HCEC 1CT (cell line): ENCODE measurements at regions not wholly inside any gene's neighbourhood (a gene's known extent, or its start where the extent isn't known, plus 50 kb on each side); places are given as distances from the start of the nearest gene placed in this dataset.
A peak's percentile ranks its signal among the peaks of the same experiment; 100 is the strongest.
"Not testable (repeated sequence)": the region's sequence is repeated elsewhere in the genome, so short reads cannot be mapped to it uniquely, and the experiment has no call there.

Experiments used
- DNase-seq: peaks from one replicate; pipeline ENCODE4 v3.0.0-alpha.2; 2017

DNA sequence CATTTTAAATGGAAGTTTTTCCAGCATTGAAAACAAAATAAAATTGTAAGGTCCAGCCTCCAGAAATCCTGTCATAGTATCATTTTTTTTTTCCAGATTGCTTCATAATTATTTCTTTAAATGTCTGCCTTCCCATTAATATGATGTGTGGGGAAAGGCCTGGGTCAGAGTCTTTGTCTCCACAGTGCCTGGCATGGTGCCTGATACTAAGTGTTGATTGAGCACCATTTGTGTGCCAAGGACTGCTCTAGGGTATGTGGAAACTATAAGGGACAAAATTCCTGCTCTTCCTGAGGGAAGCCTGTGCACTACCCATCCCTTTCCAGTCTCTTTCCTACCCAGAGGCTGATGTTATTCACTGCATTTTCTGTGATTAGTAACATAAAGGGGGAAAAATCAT, 53.1 kb upstream of the BEND4 start:
- DNase-seq, result no peak

DNA sequence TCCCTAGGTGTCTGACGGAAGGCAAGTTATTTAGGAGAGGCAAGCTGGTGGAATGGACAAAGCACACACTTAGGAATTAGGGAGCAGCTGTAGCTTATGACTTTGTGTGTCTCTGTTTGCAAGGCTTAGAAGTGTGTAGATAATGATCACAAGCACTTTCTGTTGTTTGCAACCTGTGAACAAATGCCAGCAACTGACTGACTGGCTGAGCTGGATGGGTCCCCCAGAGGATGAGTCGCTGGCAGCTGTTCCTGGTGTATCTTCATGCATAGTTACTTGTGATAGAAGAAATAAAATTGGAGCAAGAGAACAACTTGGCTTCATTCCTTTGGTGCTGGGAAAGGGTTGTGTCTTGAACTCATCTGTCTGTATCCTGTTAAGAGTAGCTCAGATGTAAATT, 64.2 kb upstream of the BEND4 start:
- no peak for DNase-seq

DNA sequence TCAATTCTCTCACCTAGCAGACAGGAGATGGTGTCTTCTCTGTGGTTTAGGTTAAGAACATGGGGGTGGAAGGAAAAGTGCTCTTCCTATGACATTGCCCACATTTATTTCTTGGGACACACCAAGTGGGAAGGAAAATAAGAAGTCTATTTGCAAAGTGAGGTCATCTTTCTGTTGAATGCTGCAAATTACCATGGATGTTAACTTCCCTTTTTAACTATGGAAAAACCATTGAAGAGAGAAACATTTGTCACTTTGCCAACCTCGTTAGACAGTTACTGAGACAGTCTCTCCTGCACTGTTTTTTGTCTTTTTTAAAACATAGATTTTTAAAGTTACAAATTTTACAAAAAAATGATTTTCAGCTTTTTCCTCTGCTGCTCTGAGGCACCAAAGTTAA, 72.8 kb upstream of the BEND4 start:
- DNase-seq, result no peak

DNA sequence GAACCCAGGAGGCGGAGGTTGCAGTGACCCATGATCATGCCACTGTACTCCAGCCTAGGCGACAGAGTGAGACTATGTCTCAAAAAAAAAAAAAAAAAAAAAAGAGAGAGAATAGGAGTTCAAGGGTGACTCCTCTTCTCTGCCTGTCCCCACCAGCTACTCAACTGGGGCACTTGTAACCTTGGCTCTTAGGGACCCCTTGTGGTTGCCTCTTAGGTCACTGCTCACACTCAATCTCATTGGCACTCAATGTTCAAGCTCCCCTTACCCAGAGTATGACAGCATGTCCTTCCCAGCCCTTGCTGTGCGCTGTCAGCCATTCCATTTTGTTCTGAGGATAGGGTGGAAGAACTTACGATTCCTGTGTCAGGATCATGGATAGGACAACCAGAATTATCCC, 82.4 kb upstream of the BEND4 start:
- no peak for DNase-seq

DNA sequence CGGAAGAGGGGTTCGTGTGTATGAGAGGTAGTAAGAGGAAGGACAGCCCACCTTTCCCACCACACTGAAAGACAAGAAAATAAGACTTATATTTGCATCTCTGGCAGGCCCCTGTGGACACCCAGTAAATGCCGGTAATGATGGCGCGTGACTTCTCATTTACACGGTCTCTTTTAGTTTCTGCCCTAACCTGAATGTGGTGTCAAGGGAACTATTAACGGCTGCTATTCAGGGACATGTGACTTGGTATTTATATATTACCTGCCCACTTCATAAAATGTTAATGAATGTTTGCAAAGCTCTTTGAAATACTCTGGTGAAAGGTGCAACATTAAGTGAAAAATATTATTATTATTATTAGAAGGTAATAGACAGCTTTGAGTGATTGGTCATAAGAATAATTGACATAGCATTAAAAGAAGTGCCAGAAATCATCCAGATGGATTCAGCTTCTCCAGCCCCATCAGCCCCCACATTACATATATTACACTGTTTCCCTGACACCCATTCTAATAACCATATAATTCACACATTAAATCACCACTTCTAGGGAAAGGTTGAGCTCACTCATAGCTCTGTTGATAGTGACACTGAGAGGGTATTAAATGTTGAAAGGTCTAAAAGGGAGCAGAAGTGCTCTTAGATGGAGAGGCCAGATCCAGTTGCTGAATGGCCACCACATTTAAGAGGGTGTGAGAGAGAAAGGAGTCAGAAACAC, 83.0 kb upstream of the BEND4 start:
- DNase-seq, result no peak

DNA sequence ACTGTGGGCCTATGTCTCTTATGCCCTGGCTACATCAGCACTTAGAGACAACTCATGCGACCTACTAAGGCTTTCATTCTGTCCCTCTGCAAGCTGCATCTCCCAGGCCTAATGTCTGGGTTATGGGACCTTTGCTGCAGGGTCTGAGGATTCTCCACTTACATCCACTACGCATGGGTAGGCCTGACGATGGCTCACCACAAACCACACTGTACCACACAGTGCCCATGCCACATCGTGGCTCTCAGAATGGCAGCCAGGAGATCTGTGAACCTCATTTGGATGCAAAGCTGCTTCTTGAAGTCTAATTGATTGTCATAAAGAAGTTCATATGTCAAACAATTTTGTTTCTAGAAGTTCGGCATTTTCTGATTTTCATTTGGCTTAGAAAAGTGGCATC, 84.6 kb upstream of the BEND4 start:
- no peak for DNase-seq

DNA sequence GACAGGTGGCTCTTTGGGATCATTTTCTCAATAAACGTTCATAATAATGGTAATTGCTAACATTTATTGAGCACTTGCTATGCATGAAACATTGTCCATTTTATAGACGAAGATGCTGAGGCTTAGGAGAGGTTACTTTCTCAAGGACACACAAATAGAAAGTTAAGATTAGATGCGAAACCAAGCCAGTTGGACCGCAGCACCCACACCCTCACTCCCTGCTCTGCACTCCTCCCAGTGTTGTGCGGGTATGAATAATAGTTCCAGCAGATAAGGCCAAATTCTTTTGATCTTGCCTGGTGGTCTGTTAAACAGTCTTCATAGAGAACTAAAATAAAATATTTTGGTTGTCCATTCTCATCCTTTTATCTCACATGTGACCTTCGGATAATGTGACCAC, 85.0 kb upstream of the BEND4 start:
- DNase-seq, result no peak

DNA sequence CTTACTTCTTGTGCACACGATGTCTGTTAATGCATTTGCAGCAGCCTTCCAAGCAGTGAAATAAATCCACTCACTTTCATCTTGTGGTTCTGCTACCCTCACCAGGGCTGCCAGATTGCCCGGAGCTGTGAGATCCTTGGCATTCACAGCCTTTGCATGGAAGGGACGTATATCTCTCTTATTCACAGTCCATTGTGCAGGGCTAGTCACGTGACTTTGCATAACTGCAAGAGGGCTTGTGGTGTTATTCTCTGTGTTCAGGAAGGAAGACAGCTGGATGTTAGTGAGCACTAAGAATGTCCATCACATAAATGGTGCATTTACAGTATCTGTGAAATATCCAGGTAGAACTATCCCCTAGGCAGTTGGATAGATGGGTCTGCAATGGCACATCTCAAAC, 96.5 kb upstream of the BEND4 start:
- no peak for DNase-seq

DNA sequence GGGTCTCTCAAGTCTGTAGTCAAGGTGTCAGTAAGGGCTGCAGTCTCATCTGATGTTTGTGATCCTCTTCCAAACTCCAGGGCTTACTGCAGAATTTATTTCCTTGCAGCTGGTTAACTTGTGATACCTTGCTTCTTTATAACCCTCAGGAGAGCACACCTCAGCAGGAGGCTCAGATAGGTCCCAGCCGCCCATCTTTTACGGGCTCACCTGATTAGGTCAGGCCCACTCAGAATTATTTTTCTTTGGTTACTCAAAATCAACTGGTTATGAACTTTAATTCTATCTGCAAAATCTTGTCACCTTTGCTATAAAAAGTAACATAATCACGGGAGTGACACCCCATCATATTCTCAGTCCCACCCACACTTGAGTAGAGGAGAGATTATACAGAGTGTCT, 99.9 kb upstream of the BEND4 start:
- no peak for DNase-seq

DNA sequence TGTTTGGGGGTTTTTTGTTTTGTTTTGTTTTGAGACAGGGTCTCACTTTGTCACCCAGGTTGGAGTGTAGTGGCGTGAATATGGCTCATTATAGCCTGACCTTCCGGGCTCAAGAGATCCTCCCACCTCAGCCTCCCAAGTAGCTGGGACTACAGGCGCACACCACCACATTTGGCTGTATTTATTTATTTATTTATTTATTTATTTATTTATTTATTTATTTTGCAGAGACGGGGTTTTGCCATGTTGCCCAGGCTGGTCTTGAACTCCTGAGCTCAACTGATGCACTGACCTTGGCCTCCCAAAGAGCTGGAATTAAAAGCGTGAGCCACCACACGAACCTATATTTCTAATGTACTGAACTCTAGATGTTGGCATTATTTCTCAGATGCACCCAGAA, 105.2 kb upstream of the BEND4 start:
- DNase-seq, result not testable (repeated sequence)

DNA sequence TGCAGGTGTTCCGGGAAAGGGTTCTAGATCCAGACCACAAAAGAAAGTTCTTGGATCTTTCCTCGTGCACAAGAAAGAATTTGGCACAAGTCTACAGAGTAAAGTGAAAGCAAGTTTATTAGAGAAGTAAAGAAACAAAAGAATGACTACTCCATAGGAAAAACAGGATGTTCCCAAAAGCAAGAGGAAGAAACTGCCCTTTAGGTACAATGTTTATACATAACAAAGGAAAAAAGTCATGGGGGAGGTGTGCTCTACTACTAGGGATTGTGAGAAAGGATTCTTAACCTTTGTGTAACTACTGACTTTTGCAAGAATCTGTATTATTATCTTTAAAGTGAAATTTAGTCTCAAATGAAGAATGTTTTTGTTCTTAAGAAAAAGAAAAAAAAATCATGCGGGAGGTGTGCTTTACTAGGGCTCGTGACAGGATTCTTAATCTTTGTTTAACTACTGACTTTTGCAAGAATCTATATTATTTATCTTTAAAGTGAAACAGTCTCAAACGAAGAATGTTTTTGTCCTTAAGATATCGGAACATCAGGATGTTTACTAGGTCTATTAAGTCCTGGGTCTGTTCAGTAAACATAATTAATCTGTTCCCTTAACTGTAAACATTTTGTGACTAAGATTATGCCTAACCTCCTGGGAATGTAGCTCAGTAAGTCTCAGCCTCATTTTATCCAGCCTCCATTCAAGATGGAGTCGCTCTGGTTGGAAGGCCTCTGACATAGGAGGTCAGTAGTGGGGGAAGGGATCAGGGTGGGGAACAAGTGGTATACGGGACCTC, 110.4 kb upstream of the BEND4 start:
- no peak for DNase-seq

DNA sequence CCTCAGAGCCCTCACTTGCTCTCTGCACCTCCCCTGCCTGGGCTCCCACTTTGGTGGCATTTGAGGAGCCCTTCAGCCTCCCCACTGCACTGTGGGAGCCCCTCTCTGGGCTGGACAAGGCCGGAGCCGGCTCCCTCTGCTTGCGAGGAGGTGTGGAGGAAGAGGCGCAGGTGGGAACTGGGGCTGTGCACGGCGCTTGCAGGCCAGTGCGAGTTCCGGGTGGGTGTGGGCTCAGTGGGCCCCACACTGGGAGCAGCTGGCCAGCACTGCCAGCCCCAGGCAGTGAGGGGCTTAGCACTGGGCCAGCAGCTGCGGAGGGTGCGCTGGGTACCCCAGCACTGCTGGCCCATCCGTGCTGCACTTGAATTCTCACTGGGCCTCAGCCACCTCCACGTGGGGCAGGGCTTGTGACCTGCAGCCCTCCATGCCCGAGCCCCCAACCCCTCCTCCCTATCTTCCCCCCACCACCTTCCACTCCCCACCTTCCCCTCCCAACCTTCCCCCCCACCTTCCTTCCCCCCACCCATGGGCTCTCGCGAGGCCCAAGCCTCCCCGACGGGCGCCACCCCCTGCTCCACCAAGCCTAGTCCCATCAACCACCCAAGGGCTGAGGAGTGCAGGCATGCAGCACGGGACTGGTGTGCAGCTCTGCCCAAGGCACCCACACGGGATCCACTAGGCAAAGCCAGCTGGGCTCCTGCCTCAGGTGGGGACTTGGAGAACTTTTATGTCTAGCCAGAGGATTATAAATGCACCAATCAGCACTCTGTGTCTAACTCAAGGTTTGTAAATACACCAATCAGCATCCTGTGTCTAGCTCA, 113.5 kb upstream of the BEND4 start:
- DNase-seq, result no peak

DNA sequence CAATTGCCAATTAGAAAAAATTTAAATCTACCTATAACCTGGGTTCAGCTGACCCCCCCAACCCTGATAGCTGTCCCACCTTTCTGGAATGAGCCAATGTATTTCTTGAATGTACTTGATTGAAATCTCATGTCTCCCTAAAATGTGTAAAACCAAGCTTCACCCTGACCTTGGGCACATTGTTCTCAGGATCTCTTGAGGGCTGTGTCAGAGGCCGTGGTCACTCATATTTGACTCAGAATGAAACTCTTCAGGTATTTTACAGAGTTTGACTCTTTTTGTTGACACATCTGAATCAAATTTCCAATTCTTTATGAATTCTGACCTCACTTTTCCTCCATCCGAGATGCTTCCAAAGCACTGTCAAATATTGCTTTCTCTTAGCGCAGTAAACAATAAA, 115.3 kb upstream of the BEND4 start:
- DNase-seq, result no peak

DNA sequence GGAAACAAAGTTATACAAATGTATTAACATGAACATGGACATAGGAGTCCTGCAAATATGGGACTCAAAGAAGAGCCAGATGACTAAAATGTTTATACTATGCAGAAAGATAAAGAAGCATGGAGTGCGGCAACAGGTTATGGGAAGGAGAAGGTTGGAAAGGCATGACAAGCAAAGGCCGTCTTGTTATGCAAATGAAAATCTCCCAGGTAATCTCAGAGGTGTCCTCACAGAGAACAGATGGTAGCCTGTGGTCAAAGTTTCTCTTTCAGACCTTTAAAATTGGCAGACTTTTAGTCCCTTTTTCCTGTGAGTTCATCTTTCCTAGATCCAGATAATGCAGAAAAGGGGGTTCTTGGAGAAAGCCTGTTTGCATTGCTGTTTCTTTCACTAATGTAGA, 116.4 kb upstream of the BEND4 start:
- no peak for DNase-seq

DNA sequence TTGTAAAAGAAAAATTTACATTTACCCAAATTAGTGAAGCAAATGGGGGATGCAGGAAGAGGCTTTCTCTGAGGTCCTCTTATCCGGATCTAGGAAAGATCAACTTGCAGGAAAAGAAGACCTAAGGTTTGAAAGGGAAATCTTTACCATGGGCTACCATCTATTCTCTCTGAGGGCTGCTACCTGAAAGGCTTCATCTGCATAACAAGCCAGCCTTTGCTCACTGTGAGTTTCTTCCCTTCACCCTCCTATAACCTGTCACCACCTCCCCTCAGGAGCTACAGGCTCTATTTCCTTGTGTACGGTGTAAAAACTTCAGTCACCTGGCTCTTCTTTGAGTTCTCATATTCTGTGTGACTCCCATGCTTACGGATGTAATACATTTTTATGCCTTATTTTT, 118.6 kb upstream of the BEND4 start:
- no peak for DNase-seq

DNA sequence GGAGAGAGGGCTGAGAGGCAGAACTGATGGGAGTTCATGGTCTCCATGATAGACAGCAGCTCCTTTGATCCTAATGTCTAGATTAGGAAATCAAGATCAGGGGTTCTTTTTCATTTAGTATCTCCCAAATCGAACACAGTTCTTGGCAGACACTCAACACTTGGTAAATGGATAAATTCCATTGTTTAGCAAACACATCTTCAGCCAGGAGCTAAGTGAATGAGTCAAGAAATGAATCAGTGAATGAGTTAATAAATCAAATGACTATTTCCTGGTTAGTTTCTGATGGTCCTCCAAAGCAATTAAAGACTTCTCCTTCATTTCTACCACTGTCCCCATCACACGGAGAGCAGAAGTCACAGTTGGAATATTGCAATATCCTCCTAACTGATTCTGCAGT, 120.0 kb upstream of the SHISA3 start:
- DNase-seq, result no peak

DNA sequence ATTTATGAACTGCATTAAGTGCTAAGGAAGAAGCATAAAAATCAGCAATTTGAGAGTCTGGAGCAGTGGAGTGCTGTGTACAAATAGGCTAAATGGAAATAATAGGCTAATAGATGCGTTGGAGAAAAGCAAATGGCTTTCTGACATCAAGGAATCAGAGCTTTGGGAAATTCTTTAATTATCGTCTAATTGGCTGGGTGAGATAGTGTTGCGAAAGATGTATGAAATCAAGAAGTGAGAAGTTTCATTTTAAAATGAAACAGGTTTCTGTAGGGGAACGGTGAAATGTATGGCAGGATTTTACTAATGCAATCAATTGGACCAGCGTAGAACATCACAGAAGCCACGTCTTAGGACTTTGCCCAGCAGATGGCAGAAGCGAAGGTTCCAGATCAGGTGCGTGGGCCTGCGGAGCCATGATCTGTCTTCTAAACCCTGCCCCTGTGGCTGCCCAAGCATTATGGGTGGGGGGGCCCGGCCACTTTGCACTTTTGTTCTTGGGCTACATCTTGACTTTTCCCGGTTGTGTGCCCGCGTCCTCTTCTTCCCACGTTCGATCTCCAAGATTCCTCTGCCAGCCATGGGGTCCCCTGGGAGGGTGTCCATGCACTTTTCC, 118.5 kb upstream of the SHISA3 start:
- DNase-seq, result no peak

DNA sequence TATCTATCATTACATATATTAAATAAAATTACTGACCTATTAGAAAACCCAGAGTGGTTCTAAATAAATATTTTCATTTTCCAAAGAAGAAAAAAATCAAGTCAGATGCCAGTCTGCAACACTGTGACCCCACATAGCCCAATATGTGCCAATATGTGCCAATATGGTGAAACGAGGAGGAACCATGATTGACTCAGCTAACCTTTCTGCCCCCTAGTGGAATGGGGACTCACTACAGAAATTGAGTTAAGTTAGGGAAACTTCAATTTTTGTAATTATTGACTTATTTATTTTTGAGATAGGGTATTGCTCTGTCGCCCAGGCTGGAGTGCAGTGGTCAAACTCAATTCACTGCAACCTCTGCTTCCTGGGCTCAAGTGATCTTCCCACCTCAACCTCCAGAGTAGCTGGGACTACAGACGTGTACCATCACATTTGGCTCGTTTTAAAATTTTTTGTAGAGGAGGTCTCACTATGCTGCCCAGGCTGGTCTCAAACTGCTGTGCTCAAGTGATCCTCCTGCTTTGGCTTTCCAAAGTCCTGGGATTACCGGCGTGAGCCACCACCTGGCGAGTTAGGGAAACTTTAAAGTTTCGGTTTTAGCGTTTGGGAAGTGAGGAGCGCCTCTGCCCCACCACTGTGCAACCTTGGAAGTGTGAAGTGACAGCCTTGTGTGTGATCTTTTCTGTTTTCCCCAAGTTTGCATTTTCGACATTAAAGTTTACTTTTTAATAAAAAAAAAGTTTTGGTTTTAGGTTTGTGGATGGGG, 116.8 kb upstream of the SHISA3 start:
- DNase-seq, result peak; percentile 3

DNA sequence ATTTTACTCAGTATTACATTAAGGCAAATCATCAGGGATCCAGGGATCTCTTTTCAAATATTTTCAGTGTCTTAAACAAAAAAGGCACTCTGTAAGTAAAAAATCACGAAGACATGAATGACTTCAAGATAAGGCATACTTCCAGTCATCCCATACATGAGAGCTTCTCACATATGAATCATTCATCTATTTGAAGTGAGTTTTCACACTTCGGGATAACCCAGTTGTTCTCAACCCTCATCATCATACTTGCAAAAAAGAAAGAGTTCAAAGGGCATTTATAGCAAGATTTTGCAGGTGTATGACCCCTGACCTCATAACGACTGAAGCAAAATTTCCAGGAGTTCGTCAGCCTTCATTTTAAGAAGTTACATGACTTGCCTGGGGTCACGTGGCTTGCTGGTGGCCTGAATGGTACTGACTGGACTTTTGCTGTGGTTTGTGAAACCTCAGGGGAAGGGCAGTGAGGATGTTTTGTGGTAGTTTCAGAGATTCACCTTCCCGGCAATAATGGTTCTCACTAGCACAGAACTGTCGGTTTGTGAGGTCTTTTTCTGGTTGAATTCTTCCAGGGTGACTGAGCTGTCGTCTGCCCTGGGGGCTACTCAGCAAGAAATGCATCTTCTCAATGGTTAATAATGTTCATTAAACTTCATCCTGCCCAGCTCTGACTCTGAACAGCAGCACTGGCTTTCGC, 115.8 kb upstream of the SHISA3 start:
- DNase-seq, result no peak

DNA sequence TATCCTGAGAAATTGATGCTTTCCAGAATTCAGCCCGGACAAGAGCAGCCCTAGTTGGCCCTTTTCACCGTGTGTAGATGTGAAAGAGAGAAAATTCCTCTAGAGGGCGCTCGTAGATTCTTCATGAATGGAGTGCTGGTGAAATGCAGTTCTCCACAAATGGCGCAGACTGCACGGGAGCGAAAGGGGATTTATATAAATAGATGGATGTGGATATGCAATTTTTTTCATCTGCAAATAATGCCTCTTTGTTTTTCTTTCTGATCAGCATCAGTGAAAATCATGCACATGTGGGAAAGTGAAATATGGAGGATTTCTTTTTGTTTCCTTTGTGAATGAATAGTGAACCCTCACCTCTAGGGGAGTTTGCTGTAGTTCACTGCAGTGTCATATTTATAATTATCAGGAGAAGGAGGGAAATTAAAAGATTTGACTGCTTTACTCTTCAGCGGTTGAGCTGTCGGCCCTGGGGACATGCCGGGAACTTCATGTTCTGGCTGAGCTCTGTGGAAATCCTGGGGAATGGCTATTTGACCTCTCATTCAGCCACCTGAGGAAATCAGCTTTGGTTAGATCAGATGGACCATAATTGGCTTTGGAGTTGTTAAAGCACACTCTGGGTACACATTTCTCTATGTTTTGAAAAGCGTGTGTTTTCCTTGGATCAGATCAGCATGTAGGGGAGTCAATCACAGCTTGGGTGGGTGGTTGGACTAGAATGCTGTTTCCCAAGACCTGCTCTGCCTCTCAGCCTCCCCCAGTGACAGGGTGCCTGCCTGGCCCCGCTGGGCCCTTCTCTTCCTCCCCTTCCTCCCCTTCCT, 115.0 kb upstream of the SHISA3 start:
- peak; percentile 18 for DNase-seq

DNA sequence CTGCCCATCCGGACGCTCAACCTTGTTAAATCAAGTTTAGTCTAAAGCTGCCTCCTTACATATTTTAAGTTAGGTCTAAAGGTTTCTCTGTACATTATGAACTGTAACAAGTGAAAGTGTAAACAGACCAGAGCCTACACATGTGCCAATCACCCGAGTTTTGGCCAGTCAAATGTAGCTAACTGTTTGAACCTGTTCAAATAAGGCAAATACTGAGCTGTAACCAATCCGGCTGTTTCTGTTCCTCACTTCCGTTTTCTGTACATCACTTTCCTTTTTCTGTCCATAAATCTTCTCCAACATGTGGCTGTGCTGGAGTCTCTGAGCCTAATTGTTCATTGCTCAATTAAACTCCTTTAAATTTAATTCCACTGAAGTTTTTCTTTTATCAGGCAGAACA, 113.3 kb upstream of the SHISA3 start:
- no peak for DNase-seq
